GM19043 (cell line): ENCODE measurements at regions not wholly inside any gene's neighbourhood (a gene's known extent, or its start where the extent isn't known, plus 50 kb on each side); places are given as distances from the start of the nearest gene placed in this dataset.

ENCODE experiments used
- ATAC-seq: cut with Tn5 transposase; IDR thresholded peaks from one replicate; pipeline ENCODE4 v1.9.1; 2021; ENCODE audit warnings: low read depth; ENCODE audit not compliant: unreplicated experiment

DNA sequence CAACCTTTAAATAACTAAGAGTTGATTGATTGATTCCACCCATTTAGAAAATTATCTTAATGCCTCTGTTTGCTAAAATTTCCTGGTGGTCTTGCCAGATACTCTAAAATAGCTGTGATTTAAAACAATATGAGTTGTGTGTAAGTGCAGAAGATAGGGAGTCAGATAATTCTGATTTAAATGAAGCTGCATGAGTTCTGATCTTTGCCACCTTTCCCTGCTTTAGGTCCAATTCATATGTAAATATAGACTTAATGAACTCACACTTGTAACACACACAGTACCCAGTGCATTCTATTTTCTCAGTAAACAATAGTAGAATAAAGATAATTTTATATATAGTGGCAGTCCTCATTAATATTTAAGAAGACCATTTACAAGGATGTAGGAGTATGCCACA lies 981.8 kb downstream of the SLITRK1 start:
- ATAC-seq: no peak

DNA sequence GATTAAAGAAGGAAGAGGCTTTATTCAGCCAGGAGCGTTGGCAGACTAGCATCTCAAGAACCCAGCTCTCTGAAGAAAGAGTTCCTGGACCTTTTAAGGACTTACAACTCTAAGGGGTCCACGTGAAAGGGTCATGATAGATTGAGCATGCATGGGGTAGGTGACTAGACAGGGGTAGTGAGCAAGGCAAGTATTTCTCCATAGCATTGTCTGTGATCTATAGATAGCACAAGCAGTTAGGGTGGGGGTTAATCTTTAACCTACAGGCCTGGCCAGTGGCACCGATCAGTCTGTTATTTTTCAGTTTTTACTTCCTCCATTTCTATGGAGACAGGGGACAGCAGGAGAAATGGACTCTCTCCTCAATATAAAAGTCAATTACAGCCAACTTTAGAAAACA lies 983.7 kb downstream of the SLITRK1 start:
- ATAC-seq: no peak

DNA sequence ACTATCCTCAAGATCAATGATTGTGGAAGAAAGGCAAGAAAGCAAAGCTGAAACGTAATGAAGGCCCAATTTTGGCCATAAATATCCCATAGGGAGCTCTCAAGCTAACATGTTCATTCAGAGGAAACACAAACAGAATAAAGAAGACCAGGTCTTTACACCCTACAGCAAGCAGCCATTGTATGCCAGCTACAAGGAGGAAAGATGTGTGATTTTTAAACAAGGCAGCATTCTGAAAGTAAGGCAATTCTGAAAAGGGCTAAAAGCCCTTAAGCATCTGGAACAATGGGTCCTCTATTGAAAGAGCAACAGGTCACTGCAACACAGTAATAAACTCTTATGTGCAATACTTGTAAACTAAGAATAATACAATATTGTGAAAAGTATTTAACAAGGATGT lies 1002.4 kb downstream of the SLITRK1 start:
- ATAC-seq: no peak

DNA sequence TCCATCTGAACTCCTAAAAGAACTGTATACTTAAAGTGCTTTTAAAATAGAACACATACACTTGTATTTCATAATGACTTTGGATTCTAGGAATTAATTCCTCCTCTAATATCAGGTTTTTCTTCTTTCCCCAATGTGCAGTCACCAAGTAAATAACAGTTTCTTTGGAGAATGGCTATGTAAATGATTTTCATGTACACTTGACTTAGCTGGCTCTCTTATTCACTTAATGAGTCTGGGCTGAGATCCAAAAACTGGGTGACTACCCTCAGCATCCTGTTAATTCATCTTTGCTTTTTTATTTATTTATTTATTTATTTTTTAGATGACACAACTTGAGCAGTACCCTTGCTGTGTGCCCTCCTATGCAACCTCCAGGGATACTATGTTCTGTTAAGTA lies 1003.7 kb downstream of the SLITRK1 start:
- ATAC-seq: no peak

DNA sequence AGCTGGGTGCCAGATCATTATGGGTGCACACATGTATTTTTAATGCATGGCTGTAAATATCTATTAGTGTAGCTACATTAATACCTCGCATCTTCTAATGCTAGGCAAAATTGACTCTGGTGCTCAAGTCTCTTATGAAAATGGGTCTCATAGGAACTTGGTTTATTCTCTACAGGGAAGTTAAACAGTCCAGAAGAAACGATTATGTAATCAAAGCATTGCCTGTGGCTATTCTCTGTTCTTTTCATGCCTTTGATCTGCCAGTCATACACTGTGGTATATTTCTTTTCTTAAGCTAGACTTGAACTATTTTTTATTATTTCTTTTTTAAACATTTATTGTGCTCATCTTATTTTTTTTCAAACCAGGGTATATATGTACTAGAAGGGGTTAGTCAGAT lies 1015.0 kb downstream of the SLITRK1 start:
- ATAC-seq: no peak

DNA sequence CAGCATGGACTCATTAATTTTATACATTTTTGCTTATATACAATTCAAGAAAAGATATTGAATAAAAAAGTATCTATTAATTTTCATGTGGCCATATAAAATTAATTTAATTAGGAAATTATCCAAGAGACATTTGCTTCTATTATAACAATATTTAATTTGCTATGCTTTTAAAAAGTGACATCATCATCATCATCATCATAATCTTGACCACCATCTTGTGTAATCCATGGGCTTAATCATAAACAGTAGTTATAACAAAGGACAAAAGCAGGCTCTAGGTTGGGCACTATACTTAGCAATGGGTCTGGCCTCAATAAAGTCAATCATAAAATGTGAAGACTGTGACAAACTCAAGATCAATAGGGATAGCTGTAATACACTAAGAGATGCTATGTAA lies 1031.6 kb downstream of the SLITRK1 start:
- ATAC-seq: no peak

DNA sequence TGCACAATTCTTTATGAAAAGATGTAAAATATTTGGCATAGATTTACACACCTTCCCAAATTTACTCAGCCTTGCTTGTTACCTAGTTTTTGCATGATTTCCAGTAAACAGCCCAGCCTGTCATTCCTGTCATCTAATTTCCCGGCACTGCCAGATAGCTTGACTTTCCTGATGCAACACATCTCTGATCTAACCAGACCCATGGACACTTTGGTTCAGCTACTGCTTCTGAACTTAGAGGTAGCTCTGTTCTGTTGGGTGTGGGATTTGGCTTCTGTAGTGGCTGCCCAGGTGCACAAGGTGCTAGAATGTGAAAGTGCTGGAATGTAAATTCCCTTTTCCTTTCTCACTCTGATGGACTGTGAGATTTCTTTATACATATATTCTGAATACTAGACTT lies 1033.5 kb downstream of the SLITRK1 start:
- no peak for ATAC-seq

DNA sequence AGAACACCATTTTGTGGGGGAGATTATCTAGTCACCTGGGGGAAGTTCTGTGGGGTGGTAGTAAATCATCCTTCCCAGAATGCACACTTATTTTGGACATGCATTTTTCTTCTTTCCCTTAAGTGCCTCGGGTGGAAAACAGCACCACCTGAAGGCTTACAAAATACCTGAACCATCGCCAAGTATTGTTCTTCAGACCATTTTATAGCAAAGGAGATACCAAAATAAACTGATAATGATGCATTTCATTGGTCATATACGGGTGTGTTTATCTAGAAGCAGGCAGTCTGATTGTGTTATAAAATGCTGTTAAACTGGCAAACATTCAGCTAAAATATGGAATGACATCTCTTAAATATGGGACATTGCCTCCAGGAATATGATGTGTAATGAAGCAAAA lies 1034.7 kb downstream of the SLITRK1 start:
- no peak for ATAC-seq

DNA sequence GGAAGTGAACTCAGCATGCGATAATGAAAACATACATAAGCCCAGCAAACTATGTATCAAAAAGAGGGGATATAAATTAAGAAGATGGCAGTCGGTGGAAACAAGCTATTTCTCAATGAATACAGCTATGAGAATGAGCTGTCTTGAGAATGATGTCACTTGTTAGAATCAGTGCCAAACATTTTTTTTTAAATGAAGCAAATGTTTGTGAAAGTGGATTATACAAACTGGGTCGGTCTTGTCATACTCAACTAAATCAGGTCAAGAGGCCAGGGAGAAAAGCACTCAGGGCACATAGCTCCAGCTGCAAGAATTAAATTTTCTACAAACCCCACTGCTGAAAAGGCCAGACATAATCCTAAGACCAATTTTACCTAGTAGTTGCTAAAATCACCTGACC lies 1048.4 kb downstream of the SLITRK1 start:
- no peak for ATAC-seq

DNA sequence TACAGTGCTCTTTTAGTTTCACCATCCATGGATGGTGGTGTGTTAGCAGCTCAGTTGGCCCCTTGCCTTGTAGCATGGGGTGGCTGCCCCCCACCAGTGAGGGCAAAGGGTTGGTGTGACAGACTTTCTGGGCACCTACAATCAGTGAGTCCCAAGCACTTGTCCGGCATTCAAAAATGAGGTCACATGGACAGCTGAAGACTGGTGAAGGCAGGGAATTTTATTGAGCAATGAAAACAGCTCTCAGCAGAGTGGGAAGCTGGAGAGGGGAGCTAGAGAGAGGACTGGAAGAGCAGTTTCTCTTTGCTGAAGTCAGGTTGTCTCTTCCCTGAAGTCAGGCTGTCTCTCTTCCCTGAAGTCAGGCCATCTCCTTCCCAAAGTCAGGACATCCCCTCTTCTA lies 1053.2 kb downstream of the SLITRK1 start:
- no peak for ATAC-seq

DNA sequence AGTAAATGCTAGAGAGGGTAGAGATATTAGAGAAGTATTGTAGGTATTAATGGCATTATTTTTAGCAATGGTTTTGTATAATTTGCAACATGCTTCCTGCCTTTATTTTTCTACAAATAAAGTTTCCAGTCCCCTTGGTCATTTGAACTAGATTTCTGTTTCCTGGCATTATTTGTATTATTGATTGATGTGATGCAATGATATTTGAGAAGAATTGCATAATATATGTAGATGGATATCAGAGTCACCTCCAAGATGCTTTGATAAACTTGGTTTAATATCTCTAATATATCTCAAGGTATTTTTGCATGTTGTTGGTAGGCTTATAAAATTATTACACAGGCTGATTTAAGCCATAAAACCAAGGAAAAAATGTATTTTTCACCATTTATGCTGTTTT lies 1054.5 kb downstream of the SLITRK1 start:
- ATAC-seq: no peak

DNA sequence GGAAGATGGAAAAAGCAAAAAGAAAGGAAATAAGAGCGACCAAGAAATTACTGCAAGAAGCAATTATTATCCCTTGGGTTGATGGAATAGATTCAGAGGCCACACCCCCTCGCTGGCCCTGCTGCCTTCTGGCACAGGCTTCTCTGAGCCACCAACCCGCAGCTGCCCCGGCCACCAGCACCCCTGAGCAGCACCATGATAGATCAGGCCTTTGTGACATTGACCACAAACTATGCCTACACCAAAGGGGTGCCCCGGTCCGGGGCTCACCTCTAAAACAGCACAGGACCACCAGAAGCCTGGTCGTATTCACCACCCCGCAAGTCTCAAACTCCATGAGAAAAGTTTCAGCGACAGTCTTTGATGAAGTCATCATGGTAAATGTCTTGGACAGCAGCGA lies 1059.3 kb downstream of the SLITRK1 start:
- no peak for ATAC-seq

DNA sequence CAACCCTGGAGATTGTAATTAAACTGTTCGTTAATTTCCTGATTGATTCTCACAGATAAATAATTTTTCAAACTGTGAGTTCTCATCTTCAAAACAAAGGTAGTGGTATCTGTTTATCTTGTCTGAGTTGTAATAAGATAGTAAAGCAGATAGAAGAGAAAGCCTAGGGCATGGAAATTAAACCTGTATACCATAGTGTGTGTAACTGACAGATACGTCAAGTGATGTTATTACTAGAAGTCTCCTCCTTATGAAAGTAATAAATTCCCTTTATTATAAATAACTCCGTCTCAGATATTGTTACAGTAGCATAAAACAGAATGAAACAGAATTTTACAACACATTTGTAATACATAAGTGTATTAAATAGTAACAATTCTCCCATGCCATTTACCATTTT lies 1065.1 kb downstream of the SLITRK1 start:
- ATAC-seq: no peak

DNA sequence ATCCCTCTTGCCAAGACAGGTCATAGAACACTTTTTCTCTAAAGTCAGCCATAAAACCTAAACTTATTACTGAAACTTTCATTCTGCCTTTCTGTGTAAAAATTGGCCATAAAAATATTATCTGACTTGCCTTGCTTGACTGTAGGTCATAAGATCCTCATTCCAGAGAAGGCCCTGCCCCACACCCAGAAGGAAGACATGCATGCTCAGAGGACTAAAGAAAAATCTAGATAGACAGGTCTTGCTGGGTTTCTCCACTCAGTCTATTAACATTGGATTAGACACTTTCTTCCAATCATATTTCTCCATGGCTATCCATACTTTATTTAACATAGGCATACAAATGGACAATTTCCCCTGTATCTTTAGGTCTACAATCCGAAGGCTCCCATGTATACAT lies 1066.5 kb downstream of the SLITRK1 start:
- ATAC-seq: no peak

DNA sequence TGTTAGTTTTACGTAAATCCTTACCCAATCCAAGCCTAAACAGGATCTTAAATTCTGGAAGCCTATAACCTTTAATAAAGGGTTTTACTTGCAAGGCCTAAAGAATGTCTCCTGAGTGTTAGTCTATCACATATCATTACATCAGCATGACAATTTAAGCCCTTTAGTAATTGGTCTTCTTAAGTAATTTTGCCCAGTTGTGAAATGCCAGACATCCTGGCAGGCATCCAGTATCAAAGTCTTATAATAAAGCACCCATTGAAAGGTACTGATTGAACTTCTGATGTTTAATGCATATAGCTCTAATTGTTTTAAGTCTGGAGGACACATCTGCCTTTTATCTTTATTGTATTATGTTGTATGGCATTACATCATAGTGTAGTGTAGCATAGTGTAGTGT lies 1078.9 kb downstream of the SLITRK1 start:
- no peak for ATAC-seq

DNA sequence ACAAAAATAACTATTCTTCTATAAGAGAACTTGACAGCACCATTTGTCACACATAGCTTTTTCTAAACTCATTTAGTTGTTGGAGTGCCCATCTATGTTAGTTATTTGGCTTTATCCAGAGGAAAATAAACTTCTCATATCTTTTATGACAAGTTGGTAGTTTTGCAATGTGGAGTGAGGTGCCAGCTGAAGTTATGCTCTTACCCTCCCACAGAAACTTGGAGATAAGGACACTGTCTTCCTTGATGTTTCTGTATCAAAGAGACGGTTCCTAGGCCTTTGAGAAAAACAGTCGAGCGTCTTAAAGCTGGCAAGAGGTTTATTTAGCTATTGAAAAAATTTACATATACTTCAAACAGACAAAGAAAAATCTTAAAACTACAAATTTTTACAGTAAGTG lies 1079.7 kb downstream of the SLITRK1 start:
- no peak for ATAC-seq

DNA sequence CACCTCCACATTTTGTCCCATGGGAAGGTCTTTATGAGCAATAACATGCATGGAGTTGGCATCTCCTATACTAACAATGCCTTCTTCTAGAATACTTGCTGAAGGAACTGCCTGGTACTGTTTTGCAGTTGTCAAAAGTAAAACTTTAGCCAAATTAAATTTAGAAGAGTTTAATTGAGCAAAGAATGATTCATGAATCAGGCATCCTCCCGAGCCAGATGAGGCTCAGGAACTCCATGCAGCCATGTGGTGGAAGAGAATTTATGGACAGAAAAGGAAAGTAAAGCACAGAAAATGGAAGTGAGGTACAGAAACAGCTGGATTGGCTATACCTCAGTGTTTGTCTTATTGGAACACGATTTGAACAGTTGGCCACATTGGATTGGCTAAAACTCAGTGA lies 1081.9 kb downstream of the SLITRK1 start:
- no peak for ATAC-seq

DNA sequence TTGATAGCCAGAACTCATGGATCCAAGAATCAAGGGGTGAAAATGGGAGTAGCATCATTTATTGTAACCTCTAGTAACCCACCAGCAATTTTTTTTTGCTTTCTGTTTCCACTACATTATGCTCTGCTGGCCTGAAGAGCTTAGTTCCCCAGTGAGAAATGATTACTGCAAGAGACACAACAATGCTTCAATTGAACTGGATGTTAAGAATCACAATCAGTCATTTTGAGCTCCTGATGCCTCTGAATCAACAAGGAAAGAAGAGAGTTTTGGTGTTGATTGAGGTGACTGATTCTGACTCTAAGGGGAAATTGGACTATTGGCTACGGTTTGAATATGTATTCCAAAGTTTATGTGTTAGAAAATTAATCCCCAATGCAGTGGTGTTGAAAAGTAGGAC lies 1084.4 kb downstream of the SLITRK1 start:
- no peak for ATAC-seq

DNA sequence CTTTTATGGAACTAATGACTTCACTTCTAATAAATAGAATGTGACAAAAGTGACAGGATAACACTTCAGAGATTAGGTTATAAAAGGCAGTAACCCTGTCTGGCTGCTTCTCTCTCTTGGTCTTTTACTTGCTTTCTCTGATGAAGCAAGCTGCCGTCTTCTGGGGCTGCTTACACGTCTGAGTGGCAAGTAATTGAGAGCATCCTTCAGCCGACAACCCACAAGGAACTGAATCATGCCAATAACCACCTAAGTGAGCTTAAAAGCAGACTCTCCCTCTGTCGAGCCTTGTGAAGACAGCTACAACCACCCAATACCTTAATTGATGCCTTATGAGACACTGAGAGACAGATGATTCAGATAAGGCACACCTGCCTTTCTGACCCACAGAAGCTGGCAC lies 1091.2 kb downstream of the SLITRK1 start:
- ATAC-seq: no peak

DNA sequence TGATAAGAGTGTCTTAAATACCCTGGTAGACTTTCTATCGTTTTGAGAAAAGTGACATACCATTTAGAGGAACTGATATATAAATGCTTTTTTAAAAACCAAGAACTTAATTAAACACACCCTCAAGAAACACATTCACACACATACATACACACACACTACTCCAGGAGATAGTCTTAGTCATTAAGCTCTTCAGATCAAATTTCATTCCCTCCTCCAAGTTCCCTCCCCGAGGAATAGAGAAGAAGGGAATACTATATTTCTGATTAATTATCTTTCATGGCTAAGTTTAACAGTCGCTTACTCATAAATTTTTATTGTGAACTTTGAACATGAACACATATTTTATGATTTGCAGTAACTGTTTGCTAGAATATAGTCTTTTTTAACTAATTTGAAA lies 1109.5 kb downstream of the SLITRK1 start:
- no peak for ATAC-seq

DNA sequence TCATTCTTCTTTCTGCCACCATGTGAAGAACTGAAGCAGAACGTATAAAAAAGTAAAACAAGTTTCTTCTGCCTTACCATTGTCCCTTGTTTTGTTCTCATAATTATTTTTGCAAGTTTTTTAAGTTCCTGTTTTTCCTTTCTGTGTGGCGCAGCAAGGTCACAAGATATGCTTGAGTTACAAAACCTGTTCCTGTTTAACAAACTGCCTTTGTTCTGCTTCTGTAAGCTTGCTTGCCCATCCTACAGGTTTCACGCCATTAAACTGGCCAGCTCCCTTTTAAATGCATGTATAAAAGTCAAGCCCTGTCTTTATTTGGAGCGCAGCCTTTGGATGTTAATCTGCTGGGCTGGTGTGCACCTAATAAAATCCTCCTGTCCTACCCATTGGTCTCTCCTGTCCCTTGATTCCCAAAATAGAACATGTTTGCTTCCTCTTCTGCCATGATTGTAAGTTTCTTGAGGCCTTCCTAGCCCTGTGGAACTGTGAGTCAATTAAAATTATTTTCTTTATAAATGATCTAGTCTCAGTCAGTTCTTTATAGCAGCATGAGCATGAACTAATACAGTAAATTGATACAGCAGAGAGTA lies 1115.4 kb downstream of the SLITRK1 start:
- no peak for ATAC-seq

DNA sequence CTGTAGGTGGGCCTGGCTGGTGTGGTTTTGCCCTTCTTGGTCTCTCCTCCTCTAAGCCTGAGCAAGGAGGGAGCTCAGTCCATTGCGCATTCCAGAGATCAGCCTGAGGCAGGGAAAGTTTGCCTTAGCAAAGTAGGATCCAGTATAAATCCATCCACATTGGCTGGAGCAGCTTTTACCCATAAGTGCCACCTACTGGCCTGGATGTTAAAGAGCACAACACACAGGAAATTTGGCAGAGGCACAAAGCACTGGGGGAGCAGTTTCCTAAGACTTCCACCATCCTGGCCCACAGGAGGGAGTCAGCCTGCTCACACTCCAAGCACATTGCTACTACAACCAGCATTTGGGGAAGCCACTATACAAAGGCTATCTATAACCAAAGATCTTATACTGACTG lies 1124.2 kb downstream of the SLITRK1 start:
- no peak for ATAC-seq

DNA sequence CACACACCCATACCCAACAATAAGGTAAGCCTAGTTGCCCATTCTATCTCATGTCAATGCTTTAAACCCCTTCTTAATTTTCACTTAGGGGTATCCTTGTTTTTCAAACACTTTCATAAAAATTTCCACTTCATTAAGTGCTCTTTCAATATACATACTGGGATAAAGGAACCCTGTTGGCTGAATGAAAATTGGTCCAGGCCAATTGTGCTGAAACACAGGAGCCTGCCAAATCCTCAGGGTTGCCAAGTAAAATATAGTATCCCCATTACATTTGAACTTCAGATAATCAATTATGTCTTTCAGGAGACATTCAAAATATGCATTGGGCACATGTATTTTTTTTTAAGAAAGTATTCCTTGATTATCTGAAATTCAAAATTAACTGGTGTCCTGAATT lies 1131.1 kb downstream of the SLITRK1 start:
- ATAC-seq: no peak
